T-helper 17 cell (primary cell): ENCODE measurements at regions not wholly inside any gene's neighbourhood (a gene's known extent, or its start where the extent isn't known, plus 50 kb on each side); places are given as distances from the start of the nearest gene placed in this dataset.

ENCODE experiments used
- ATAC-seq: fragments of 150-1000 bp; cut with Tn5 transposase; 2 replicates; pipeline ENCODE4 v1.10.0; 2021; ENCODE audit warnings: mild to moderate bottlenecking, moderate library complexity
- DNase-seq, 3 donors: peaks; one replicate each; pipeline versions ENCODE4 v3.0.0 to v3.0.0-alpha.2; 2020 to 2021
- H3K9me3 ChIP-seq: one replicate; pipeline ENCODE4 v1.7.0; 2013; ENCODE audit warnings: low read length, mild to moderate bottlenecking; ENCODE audit not compliant: control insufficient read depth, poor library complexity, severe bottlenecking
- H3K27ac Mint-ChIP-seq: one replicate; pipeline ENCODE4 v1.8.0; 2022; ENCODE audit warnings: mild to moderate bottlenecking, moderate library complexity, mixed read lengths
- H3K27me3 Mint-ChIP-seq: one replicate; pipeline ENCODE4 v1.8.0; 2022; ENCODE audit warnings: mixed read lengths
- H3K36me3 Mint-ChIP-seq: one replicate; pipeline ENCODE4 v1.8.0; 2022; ENCODE audit warnings: low read depth, mixed read lengths
- H3K4me1 Mint-ChIP-seq: one replicate; pipeline ENCODE4 v1.8.0; 2022; ENCODE audit warnings: mild to moderate bottlenecking, mixed read lengths
- H3K4me3 Mint-ChIP-seq: one replicate; pipeline ENCODE4 v1.8.0; 2022; ENCODE audit warnings: mild to moderate bottlenecking, moderate library complexity, mixed read lengths

DNA sequence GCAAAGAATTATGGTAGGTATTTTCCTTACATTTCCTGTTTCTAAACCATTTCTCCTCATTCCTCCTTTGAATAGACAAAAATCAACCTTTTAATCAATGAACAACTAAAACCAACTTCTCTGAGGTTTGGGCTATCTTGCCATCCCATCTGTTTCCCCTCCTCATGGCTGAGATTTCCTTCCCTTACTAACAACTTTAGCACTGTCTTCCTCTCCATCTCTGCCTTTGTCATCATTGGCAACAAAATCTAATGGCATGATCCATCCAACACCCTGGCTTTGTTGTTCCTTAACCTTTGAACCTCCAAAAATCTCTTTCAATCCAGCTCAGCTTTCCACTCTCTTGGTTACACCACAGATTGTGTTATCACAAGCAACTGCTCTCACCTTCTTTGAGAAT lies 95.3 kb upstream of the FAM136A start:
- no peak for DNase-seq
- H3K9me3 ChIP-seq, result no peaks in the 10 kb centered on the region
- H3K27me3 Mint-ChIP-seq, result peaks cover 42% of the 10 kb centered on the region
- H3K27ac Mint-ChIP-seq, result no peak overlapping the region
- H3K36me3 Mint-ChIP-seq, result peaks cover 4% of the 10 kb centered on the region
- no peak for ATAC-seq
- H3K4me1 Mint-ChIP-seq, result no peaks in the 10 kb centered on the region
- H3K4me3 Mint-ChIP-seq, result no peak overlapping the region

DNA sequence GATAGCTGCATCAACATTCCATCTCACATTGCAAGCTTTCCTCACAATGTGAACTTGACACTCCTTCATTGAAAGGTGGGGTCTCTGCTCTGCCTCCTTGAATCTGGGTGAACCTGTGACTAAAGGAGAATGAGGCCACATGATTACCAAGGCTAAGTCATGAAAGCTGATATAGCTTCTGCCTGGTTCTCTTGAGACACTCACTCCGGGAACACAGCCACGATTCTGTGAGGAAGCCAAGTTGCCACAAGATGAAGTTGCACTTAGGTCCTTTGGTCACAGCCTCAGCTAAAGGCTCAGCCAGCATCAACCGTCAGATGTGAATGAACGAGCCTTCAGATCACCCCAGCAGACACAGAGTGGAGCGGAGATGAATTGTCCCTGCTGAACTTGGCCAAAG lies 94.7 kb upstream of the FAM136A start:
- H3K27me3 Mint-ChIP-seq, result peaks cover 37% of the 10 kb centered on the region
- H3K27ac Mint-ChIP-seq, result no peak overlapping the region
- peaks cover 3% of the 10 kb centered on the region for H3K36me3 Mint-ChIP-seq
- no peak overlapping the region for H3K4me3 Mint-ChIP-seq
- DNase-seq (no peak), ATAC-seq (no peak)
- no peaks in the 10 kb centered on the region for H3K9me3 ChIP-seq
- no peaks in the 10 kb centered on the region for H3K4me1 Mint-ChIP-seq

DNA sequence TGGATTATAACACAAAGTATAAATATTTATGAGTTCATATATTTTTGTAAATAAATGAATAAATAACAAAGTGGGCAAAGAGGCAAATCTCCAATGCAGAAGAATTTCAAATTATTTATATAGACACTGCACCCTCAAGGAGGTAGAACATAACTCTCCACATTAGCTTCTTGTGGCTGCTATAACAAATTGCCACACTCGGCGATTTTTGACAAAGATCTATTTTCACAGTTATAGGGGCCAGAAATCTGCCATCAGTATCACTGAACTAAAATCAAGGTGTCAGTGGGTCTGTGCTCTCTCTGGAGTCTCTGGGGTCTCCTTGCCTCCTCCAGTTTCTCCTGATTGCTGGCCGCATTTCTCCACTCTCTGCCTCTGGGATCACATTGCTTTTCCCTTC lies 92.0 kb upstream of the FAM136A start:
- Mint-ChIP-seq H3K4me3 (no peak overlapping the region), H3K4me1 (no peaks in the 10 kb centered on the region), H3K27ac (no peak overlapping the region), H3K27me3 (peaks cover 28% of the 10 kb centered on the region), H3K36me3 (peaks cover 3% of the 10 kb centered on the region)
- H3K9me3 ChIP-seq, result no peaks in the 10 kb centered on the region
- DNase-seq (no peak), ATAC-seq (no peak)

DNA sequence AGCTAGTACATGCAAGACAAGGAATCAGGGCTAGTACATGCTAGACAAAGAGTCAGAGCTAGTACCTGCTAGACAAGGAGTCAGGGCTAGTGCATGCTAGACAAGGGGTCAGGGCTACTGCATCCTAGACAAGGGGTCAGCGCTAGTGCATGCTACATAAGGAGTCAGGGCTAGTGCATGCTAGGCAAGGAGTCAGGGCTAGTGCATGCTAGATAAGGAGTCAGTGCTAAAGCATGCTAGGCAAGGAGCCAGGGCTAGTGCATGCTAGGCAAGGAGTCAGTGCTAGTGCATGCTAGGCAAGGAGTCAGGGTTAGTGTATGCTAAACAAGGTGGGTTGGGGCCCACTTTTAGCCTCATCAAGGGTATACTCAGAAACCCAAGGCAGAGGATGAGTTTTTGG lies 90.1 kb upstream of the FAM136A start:
- ATAC-seq (no peak), DNase-seq (no peak)
- H3K9me3 ChIP-seq, result no peaks in the 10 kb centered on the region
- H3K4me1 Mint-ChIP-seq, result no peaks in the 10 kb centered on the region
- H3K27me3 Mint-ChIP-seq, result peaks cover 16% of the 10 kb centered on the region
- H3K36me3 Mint-ChIP-seq, result peaks cover 2% of the 10 kb centered on the region
- no peak overlapping the region for H3K27ac Mint-ChIP-seq
- H3K4me3 Mint-ChIP-seq, result peak overlapping the region; percentile 16

DNA sequence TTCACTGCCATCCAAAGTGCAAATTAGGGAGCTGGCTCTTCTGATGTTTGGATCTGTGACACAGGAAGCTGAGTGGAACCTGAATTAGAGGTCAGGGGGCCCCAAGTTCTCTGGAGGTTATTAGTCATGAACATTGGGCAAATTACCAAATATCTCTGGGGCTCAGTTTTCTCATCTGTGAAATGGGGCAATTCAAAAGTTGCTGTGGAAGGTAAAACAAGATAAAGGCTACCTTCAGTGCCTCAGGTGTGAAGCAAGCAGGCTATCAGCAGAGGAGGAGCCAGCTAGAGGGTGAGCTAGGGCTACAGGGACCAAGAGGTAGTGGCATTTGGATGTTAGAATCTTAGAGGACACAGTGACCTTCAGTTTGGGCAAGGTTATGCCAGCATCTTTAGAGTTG lies 89.4 kb upstream of the FAM136A start:
- Mint-ChIP-seq H3K4me3 (no peak overlapping the region), H3K4me1 (no peaks in the 10 kb centered on the region), H3K27me3 (peaks cover 10% of the 10 kb centered on the region), H3K27ac (no peak overlapping the region), H3K36me3 (peaks cover 2% of the 10 kb centered on the region)
- DNase-seq (no peak), ATAC-seq (no peak)
- no peaks in the 10 kb centered on the region for H3K9me3 ChIP-seq

DNA sequence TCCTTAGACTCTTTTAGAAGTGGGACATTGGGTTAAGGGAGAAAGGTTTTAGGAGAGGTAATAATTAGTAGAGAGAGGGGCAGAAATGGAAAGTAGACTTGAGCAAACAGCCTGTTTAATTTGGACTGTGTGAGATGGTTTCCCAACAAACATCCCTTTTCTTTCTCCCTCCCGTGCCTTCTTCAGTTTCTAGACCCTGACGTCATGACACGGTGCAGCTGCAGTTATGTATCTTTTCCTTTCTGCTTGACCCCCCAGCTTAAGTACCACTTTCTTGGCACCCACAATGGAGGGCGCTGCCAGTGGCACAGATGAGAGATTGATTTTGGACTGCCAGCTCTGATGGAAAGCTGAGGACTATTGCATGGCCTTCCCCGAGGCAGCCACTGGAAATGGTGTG lies 86.9 kb upstream of the FAM136A start:
- H3K36me3 Mint-ChIP-seq, result peaks cover 2% of the 10 kb centered on the region
- peaks cover 24% of the 10 kb centered on the region for H3K27me3 Mint-ChIP-seq
- ATAC-seq, result no peak
- no peak overlapping the region for H3K4me3 Mint-ChIP-seq
- H3K4me1 Mint-ChIP-seq, result no peaks in the 10 kb centered on the region
- H3K9me3 ChIP-seq, result no peaks in the 10 kb centered on the region
- H3K27ac Mint-ChIP-seq, result no peak overlapping the region
- no peak for DNase-seq

DNA sequence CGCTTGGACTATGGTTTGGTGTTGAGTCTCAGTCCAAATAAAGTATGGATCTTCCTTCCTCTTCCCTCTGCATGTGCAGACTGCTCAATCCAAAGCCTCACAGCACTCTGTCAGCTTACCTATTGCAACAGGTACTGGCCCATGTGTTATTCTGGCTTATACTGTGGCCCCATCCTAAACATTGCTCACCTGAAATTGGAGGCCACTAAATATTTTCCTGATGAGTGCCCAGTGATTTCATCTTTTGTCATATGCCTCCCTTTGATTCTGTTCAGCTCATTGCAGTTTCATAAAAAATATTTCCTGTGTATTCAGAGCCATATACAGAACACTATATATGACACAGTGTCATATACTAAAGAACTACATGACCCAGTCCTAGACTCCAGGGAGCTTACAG lies 86.3 kb upstream of the FAM136A start:
- no peaks in the 10 kb centered on the region for H3K4me1 Mint-ChIP-seq
- ATAC-seq (no peak), DNase-seq (no peak)
- H3K9me3 ChIP-seq, result no peaks in the 10 kb centered on the region
- H3K27ac Mint-ChIP-seq, result no peak overlapping the region
- H3K36me3 Mint-ChIP-seq, result peaks cover 2% of the 10 kb centered on the region
- H3K27me3 Mint-ChIP-seq, result peaks cover 24% of the 10 kb centered on the region
- no peak overlapping the region for H3K4me3 Mint-ChIP-seq

DNA sequence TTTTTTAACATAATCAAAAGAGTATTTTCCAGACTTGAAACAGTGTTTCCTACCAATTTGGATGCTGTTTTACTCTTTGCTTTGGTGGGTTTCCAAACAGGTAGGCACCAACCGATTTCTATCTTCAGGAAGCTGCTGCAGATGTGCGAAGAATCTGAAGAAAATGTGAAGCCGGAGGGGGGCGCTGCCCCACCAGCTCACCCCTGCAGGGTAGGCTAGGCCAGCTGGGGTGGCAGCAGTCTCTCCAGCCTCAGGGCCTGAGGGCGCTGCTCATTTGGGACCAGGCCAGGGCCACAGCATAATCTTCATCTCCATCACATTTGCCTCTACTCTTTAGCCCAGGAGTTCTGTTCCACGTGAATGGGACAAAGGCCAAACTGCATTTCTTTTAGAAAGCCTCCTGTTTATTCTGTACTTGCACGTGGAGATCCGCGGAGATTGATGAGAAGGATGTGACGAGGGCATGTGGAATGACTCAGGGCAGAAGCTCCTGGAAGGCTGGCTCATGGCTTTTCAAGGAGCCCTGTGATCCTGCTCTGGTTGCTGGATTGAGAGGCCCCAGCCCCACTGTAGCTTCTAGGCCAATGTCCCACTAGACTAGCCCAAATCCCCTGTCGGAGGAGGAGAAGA lies 84.2 kb upstream of the FAM136A start:
- Mint-ChIP-seq H3K36me3 (peaks cover 2% of the 10 kb centered on the region), H3K4me3 (no peak overlapping the region), H3K4me1 (peaks cover 3% of the 10 kb centered on the region), H3K27me3 (peaks cover 27% of the 10 kb centered on the region), H3K27ac (no peak overlapping the region)
- DNase-seq (no peak), ATAC-seq (no peak)
- no peaks in the 10 kb centered on the region for H3K9me3 ChIP-seq

DNA sequence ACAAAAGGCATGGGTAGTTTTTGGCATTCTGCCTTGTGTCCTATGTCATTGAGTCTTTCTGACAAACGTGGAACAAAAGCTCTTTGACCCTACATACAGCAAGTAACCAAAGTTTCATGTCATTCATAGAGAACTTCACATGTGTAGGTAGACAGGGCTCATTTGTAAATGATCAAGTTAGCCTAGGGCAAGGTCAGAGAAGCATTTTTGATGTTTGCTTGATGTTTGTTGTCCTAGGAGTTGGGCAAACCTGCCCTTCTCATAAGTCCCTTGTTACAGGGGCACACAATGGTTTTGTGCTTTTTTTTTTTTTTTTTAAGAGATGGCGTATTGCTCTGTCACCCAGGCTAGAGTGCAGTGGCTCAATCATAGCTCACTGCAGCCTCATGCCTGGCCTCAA lies 83.3 kb upstream of the FAM136A start:
- DNase-seq, result no peak
- Mint-ChIP-seq H3K27ac (no peak overlapping the region), H3K4me1 (peaks cover 3% of the 10 kb centered on the region), H3K27me3 (peaks cover 26% of the 10 kb centered on the region), H3K36me3 (peaks cover 2% of the 10 kb centered on the region), H3K4me3 (no peak overlapping the region)
- H3K9me3 ChIP-seq, result no peaks in the 10 kb centered on the region
- no peak for ATAC-seq

DNA sequence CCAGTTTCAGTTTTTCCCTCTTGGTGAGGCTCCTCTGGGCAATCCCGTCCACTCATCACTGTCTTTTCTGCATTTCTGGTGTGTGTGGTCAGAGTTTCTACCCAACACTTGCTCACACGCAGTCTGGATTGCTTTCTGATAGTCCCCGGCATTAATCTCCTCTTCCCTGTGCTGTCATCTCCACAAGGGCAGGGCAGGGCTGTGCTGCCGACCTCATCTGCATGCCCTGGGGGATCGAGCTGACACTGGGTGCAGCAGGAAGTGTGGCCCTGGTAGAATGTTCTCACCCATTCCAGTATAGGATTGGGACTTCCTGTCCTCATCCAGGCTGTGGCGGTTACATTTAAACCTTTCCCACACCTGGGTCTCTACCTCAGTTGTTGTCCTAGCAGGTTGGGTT lies 80.0 kb upstream of the FAM136A start:
- DNase-seq, result no peak
- H3K9me3 ChIP-seq, result no peaks in the 10 kb centered on the region
- H3K4me3 Mint-ChIP-seq, result no peak overlapping the region
- peaks cover 25% of the 10 kb centered on the region for H3K27me3 Mint-ChIP-seq
- no peak overlapping the region for H3K27ac Mint-ChIP-seq
- H3K4me1 Mint-ChIP-seq, result peaks cover 3% of the 10 kb centered on the region
- no peak for ATAC-seq
- no peaks in the 10 kb centered on the region for H3K36me3 Mint-ChIP-seq

DNA sequence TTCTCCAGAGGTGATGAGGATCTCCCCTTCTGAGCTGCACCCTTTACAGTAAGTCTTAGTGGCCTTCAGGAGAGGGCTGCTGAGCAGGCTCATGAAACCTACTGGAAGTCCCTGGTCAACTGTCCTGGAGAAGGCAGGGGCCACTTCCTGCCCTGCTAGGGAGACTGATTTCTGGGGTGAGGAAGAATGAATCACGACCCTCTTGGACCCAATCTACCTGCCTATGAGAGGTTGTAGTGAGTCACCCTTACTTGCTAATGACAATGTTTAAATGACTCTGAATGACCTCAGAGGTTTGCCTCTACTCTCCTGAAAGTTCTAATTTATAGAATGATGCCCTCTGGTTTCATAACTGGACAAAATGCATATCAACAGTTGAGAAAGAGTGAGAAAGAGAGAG lies 79.4 kb upstream of the FAM136A start:
- DNase-seq (no peak), ATAC-seq (no peak)
- Mint-ChIP-seq H3K4me1 (peaks cover 3% of the 10 kb centered on the region), H3K4me3 (no peak overlapping the region), H3K27me3 (peaks cover 29% of the 10 kb centered on the region), H3K36me3 (no peaks in the 10 kb centered on the region), H3K27ac (no peak overlapping the region)
- H3K9me3 ChIP-seq, result no peaks in the 10 kb centered on the region

DNA sequence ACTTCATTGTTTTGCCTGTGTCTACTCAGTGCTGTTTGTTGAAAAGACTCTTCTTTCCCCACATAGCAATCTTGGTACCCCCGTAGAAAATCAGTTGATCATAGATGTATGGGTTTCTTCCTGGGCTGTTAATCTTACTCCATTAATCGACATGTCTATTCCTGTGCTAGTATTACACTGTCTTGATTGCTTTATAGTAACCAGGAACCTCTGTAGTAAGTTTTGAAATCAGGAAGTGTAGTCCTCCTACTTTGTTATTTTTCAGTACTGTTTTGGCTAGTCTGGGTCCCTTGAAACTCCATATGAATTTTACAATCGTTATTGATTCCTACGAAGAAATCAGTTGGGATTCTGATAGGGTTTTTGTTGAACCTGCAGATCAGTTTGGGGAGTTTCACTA lies 78.8 kb upstream of the FAM136A start:
- no peak for ATAC-seq
- no peaks in the 10 kb centered on the region for H3K9me3 ChIP-seq
- Mint-ChIP-seq H3K27me3 (peaks cover 28% of the 10 kb centered on the region), H3K4me1 (peaks cover 3% of the 10 kb centered on the region), H3K27ac (no peak overlapping the region), H3K36me3 (no peaks in the 10 kb centered on the region), H3K4me3 (no peak overlapping the region)
- DNase-seq, result no peak

DNA sequence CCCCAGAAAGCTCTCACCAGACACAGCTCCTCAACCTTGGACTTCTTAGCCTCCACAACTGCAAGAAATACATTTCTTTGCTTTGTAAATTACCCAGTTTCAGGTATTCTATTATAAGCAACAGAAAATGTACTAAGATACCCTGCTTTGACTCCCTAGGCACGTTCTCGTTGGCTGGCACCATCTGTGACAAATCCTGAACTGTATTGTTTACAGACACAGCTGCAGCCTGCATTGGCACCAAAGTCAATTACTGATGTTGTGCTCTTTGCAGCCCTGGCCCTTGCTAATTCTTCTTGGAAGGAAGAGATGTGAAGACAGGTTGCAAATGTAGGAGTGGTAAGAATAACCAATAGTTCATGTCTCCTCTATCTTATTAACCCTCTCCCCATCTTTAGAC lies 72.7 kb upstream of the FAM136A start:
- DNase-seq, result no peak
- Mint-ChIP-seq H3K4me1 (no peaks in the 10 kb centered on the region), H3K27me3 (peaks cover 21% of the 10 kb centered on the region), H3K4me3 (no peak overlapping the region), H3K36me3 (no peaks in the 10 kb centered on the region), H3K27ac (no peak overlapping the region)
- ATAC-seq, result no peak
- no peaks in the 10 kb centered on the region for H3K9me3 ChIP-seq

DNA sequence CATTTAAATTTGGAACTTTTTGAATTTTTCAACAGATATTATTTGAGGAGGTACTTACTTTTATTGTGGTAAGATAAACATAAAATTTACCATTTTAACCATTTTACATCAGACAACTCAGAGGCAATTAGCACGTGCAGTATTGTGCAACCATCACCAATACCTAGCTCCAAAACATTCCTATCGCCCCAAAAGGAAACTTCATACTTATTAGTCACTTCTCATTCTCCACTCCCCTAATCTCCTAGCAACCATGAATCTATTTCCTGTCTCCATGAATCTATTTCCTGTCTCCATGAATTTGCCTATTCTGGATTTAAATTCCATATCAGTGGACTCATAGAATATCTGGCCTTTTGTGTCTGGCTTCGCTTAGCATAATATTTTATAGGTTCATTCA lies 69.9 kb upstream of the FAM136A start:
- DNase-seq, result no peak
- no peaks in the 10 kb centered on the region for H3K4me1 Mint-ChIP-seq
- H3K36me3 Mint-ChIP-seq, result no peaks in the 10 kb centered on the region

More for the DNA sequence above, 69.9 kb upstream of the FAM136A start:
- Mint-ChIP-seq H3K27me3 (peaks cover 16% of the 10 kb centered on the region), H3K27ac (no peak overlapping the region), H3K4me3 (no peak overlapping the region)
- H3K9me3 ChIP-seq, result no peaks in the 10 kb centered on the region
- ATAC-seq, result no peak
